NCI-H2196 (cell line): ENCODE measurements at regions not wholly inside any gene's neighbourhood (a gene's known extent, or its start where the extent isn't known, plus 50 kb on each side); places are given as distances from the start of the nearest gene placed in this dataset.
"Not testable (repeated sequence)": the region's sequence is repeated elsewhere in the genome, so short reads cannot be mapped to it uniquely, and the experiment has no call there.

Experiments used
- DNase-seq: peaks from one replicate; lab custom pipeline; 2025; ENCODE audit not compliant: unreplicated experiment; lab: John Stamatoyannopoulos, UW

GRCh38 chr13:39931505-39931904 lies 276.0 kb downstream of the COG6 start:
- no peak for DNase-seq

GRCh38 chr13:39932514-39932913 lies 277.1 kb downstream of the COG6 start:
- not testable (repeated sequence) for DNase-seq

DNA sequence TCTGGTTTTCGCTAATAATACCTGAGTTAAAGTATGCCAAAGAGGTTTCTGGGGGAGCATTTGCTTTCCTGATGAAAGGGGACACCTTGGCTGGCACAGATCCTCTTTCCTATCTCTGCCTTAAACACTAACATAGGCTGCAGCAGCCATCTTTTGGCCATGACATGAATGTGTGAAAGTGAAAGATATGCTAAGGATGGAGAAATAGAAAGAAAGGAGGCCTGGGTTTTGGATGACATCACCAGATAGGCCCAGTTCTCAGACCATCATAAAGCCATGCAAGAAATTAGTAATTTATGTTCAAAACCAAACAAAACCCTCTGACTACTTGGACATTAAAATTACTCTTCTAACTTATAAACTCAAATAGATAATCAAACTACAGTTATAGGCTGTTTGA lies 279.7 kb downstream of the COG6 start:
- no peak for DNase-seq

DNA sequence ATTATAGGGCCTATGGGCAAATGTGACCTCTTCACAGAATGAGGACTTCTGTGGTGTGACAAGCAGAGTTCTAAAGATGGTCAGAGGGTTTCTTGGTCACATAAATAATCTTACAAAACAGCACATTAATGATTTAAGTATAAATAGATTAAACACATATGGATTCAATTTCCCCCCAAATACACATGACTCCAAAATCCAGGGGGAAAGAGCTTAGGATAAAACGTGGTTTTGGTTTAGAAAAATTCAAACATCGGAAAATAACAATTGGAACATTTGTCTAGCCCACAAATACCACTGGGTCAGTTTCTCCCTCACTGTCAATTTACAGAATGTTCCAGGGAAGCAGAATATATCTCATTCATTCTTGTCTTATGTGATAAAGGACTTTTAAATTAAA lies 283.1 kb downstream of the COG6 start:
- DNase-seq = no peak

DNA sequence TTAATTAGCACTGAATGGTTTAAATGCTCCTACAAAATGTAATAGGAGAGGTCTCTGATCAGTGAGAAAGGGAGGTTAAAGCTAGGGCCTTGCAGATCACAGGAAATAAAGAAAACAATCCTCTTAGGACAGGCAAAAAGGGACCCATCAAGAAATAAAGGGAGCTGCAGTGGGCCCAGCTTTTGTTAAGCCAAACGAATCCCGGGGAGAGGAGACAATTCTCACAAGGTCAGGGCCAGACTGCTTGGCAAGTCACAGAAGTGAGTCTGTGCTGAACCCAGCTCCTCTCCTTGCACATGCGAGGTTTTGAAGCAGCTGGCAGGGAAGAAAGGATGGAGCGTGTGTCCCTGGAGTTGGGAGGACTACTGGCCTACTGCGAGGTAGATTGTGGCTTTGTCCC lies 285.8 kb downstream of the COG6 start:
- no peak for DNase-seq

DNA sequence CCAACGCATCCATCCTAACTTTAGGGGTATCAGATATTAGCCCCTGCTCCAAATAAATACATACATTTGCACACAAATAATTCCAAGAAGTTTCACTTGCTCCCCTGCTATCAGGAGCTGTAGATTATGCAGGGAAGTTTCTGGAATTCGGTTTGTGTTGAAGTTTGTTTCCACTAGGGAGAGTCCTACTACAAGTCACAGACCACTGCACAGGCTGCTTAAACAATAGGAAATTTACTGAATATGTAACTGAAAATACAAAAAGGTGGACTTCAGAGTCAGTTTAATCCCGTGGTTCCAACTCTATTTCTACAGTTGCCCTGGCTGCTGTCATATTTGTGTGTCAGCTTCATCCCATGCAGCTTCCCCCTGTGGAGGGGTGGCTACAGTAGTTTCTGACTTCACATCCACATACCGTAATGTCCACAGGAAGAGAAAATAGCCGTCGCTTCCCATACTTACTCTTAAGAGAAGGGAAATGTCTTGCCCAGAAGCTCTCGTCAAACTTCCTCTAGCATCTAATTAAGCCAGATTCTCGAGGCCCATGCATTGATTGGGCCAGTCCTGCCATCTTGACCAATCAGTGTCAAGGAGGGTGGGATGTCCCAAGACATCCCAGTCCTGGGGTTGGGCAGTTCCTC lies 286.6 kb downstream of the COG6 start:
- no peak for DNase-seq

DNA sequence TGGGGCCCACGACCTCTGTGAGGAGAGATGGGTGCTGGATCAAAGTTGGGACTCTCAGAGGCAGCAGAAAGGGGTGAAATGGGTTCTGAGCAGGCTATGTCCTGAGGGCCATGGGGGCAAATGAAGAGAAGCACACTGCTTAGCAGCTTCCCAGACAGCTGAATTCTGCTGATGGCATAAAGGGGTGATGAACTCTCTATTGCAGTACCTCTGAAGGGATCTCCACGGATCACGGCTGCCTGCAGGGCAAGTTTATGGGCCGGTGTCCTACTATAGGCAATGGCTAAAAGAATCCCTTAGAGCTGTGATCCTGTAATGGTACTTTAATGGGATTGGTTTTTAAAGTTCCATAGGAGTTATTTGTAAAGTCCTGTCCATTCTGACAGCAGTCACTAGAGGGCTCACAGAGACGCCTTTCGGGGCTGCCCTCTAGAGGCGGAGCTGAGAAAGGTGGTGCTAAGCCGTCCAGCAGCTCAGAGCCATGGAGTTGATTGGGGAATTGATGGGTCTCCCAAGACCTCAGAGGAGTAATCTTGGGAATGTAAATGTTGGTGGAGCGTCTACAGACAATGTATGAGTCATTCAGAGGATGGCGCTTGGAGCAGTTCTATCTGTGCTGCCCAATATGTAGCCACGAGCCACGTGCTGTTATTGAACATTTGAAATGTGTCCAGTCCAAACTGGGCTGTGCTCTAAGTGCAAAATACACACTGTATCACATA lies 287.3 kb downstream of the COG6 start:
- DNase-seq = peak; percentile 46

DNA sequence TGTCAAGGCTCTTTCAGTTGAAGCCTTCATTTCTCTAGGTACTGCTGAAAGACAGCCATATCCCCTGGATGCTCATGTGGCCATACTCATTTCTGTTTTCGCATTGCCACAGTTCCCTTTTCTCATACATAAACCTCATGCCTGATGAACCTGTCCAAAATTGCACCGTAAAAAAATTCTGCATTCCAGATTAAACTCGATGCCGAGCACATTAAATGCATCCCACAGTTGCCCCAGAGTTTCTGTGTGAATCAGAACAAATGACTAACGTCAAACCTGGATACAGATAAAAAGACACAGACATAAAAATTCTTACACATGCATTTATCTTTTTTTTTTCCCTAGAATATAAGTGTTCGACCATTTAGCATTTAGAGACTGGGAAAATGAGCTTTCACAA lies 288.2 kb downstream of the COG6 start:
- no peak for DNase-seq

DNA sequence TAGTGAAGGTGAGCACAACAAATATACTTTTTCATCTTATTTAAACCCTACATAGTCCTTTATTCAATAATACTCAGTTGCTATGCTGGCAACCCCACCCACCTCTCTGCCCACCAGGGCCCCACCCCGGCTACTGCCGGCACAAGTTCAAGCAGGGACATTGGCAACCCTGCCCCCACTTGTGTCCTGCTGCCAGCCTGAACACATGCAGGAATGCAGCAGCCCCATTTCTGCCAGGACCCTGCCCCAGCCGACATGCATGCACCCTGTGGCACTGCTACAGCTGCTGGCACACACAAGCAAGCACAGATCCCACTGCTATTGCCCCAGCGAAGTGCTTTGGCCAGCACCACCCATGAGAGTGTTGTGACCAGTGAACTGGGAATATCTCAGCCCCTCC lies 289.8 kb downstream of the COG6 start:
- no peak for DNase-seq

DNA sequence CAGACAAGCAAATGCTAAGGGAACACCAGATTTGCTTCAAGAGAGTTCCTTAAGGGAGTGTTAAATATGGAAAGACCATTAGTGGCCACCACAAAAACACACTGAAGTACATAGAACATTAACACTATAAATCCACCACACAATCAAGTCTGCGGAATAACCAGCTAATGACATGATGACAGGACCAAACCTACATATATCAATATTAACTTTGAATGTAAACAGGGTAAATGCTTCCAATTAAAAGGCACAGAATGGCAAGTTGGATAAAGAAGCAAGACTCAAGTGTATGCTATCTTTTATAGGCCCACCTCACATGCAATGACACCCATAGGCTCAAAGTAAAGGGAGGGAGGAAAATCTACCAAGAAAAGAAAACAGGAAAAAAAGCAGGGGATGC lies 291.3 kb downstream of the COG6 start:
- no peak for DNase-seq

GRCh38 chr13:39951301-39951700 lies 295.8 kb downstream of the COG6 start:
- DNase-seq = no peak

DNA sequence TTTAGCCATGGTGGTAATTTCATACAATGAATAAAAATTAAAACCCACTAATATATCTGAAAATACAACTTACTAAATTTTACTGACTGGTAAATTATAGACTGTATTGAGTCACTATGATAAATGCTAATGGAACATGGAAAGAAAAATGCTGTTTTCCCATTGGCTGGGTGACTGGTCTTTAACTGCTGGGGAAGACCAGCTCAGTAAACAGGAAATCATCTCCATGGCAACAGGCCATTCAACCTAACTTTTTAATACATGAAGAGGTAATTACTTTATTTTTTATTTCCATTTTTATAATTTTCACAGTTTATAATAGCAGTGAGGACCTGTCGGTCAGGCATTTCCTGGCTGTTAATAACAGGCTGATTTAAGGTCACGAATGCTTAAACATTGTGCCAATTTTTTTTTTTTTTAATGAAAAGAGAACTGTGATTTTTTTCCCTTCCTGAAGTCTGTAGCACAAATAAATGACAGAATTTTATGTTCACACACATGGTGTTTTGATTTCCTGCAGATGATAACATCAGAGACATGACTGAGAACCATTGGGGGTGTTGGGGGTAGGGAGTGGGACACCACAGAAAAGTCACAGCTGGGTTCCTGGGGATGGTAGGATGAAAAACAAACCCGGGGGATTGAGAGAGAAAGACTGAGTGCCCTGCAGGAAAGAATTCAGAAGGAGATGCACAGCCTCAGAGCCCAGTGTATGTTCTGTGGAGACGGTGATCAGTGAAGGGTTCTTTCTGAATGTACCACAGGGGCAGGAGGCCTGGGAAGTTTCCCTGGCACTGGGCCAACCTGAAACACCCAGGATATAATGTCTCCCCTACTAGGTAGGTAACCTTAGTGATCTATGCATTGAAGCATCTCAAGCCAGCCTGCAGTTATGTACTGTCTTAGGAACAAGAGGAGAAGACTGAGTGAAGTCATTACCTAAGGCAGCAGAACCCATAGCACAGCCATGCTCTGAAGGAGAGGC lies 297.1 kb downstream of the COG6 start:
- DNase-seq = no peak

DNA sequence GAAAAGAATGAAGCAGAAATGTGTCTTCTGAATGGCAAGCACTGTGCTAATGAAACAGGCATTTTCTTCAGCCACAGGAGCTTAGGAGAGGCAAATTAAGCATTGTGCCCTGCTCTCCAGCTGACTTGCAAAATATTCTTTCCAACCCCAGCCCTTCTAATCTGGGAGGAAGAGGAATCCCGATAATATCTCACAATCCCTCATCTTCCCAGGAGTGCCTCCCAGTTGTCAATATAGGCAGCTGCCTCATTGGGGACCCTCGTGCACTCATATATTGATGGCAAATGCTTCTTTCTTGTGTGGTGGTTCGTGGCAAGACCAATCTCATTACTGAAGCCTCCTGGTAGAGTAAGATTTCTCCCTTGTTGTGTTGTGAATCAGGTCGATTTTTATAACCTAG lies 299.0 kb downstream of the COG6 start:
- no peak for DNase-seq

DNA sequence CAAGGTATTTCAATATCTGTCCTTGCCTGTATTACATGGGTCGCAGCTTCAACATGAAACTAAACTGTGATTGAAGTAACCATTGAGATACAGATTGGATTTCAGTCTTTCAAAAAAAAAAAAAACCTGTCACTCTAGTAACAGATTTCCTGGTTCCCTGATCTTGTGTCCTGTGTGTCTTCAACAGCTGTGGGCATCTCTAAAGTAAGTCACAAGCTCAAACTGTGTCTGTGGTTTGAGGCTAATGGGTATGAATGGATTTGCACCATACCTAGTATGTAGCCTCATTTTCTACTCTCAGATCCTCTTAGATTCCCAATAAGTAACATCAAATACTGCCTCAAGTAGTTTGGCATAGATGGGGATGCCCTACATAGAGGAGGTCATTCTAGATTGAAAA lies 300.1 kb downstream of the COG6 start:
- DNase-seq = no peak

DNA sequence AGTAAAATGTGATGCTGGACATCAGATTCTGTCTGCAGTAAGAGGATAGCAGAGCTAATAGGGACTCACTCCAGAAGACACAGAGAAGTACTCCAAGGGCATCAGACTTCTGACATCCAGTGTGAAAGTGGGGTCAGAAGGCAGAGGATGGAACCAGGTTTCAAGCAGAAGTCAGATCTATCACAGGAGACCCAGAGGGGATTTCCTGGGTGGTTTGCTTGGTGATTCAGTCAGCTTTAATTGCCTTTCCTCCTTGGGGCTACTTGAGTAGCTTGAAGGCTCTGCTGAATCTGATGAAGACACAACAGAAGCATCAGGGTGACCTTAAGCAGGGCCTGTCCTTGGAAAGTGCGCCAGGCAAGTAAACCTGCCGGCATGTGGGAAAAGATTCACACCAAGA lies 300.6 kb downstream of the COG6 start:
- DNase-seq = no peak

DNA sequence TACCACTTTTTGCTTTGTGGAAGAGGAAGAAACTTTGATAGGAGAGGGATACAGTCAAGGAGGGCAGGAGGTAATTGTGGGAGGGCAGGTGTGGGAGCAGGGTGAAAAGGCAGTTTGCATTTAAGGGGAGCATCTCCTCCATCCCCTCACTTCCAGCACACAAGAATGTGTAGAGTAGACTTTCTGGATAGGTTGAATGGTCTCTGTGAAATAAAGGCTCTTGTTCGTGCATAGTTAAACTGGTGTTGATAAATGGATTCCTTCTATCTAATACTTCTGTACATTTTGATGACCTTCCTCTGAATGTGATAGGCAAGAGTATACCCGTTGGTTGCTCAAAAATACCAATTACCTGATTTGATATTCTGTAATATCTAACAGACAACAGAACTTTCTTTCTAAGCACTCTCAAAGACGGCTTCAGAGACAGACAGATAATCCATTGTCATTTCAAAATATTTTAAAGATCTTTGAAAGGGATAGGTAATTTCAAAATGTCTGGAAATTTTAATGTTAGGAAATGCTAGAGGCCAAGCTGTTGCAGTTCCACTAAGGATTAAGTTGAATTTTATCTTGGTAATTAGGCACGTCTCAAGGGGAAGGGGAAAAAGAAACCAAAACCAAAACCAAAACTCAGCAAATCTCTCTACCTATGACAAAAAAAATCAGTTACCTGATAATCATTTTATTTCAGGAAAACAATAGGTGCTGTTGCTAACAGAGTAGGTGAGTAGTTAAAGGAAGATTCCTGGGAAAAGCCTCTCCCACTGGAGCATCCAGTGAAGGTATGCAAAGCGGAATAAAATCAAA lies 302.6 kb downstream of the COG6 start:
- DNase-seq = no peak

GRCh38 chr13:39959497-39960144 lies 304.2 kb downstream of the COG6 start:
- DNase-seq = no peak

GRCh38 chr13:39960191-39960590 lies 304.7 kb downstream of the COG6 start:
- no peak for DNase-seq

DNA sequence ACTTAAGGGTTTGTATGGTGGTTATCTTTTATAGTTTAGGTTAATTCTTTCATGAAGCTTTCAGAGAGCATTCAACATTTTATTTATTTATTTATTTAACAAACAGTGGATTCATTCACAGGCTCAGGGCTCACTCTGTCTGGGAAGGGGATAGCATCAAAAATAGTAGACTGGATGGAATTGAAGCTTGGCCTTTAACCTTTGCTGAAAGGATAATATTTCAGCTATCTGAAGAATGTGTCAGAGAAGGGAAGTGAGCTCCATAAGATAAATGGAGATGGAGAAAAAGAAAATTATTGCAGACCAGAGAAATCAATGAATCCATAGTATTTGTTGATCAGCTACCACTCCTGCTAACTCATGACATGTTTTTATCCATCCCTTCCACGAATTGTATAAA lies 305.6 kb downstream of the COG6 start:
- DNase-seq = no peak

DNA sequence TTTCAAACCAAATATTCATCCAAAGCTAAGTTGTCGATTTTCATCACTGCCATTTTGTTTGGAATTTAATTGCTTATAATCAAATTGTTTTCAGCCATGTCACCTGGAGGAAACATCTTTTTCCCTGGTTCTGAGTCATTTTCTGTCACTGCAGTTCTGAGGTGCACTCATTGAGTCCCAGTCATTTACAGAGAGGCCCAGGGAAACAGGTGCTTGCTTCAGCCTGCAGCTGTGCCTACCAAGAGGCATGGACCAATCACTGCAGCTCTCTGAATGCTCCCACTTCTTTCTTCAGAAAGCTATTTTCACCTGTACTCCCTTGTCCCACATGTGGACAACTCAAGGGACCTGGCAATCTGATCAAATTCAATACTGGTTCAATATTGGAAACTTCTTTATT lies 308.1 kb downstream of the COG6 start:
- no peak for DNase-seq
